Suprapubic skin (tissue), 4 donors: ENCODE measurements at regions not wholly inside any gene's neighbourhood (a gene's known extent, or its start where the extent isn't known, plus 50 kb on each side); places are given as distances from the start of the nearest gene placed in this dataset.

Source experiments
- DNase-seq, 2 donors: peaks; one replicate each; pipeline ENCODE4 v3.0.0-alpha.2; 2019; ENCODE audit warnings: low spot score in 2 of 2
- H3K27ac ChIP-seq: fragments of 200-600 bp; sonication (generic); one replicate; pipeline ENCODE4 v1.5.1; 2019
- H3K27me3 ChIP-seq: fragments of 200-600 bp; sonication (generic); one replicate; pipeline ENCODE4 v1.5.1; 2019
- H3K36me3 ChIP-seq: fragments of 200-600 bp; sonication (generic); one replicate; pipeline ENCODE4 v1.5.1; 2019
- H3K4me1 ChIP-seq: fragments of 200-600 bp; sonication (generic); one replicate; pipeline ENCODE4 v1.5.1; 2019
- H3K4me3 ChIP-seq: fragments of 200-600 bp; sonication (generic); one replicate; pipeline ENCODE4 v1.5.1; 2019; ENCODE audit warnings: mild to moderate bottlenecking
- H3K9me3 ChIP-seq: fragments of 200-600 bp; sonication (generic); one replicate; pipeline ENCODE4 v1.5.1; 2019
- CTCF ChIP-seq, 2 donors: fragments of 200-600 bp in 1 of 2; fragments of 450-650 bp in 1 of 2; sonication (generic) in 1 of 2; IDR thresholded peaks; one replicate each; pipeline ENCODE4 v1.5.1; 2016 to 2019; ENCODE audit warnings: antibody characterized with exemption in 2 of 2, mild to moderate bottlenecking in 1 of 2, moderate library complexity in 1 of 2
- EP300 ChIP-seq: sonication (generic); formaldehyde crosslinking; IDR thresholded peaks from one replicate; pipeline ENCODE4 v1.6.1; 2017; ENCODE audit warnings: antibody characterized with exemption
- POLR2A ChIP-seq, 2 donors: fragments of 450-650 bp; IDR thresholded peaks; one replicate each; pipeline ENCODE4 v1.6.1; 2017; ENCODE audit warnings: antibody characterized with exemption in 2 of 2, mild to moderate bottlenecking in 2 of 2, moderate library complexity in 2 of 2
- POLR2AphosphoS5 ChIP-seq, 3 donors: sonication (generic); formaldehyde crosslinking; IDR thresholded peaks; one replicate each; pipeline ENCODE4 v1.6.1; 2017; ENCODE audit warnings: antibody characterized with exemption in 3 of 3
- WGBS: methylation state at CpG from one replicate; pipeline ENCODE4 v1.1.5; 2018; 5-methylcytosine and 5-hydroxymethylcytosine counted together

- no peaks in the 10 kb centered on the region for H3K36me3 ChIP-seq
- TF ChIP-seq POLR2AphosphoS5 (IDR thresholded peaks at IDR 0.05) (no peak), POLR2A (IDR thresholded peaks at IDR 0.05) (no peak), EP300 (no peak), CTCF (IDR thresholded peaks at IDR 0.05) (no peak)
- H3K27me3 ChIP-seq = no peaks in the 10 kb centered on the region
- H3K4me3 ChIP-seq = no peak overlapping the region
- H3K27ac ChIP-seq = no peak overlapping the region
- no peaks in the 10 kb centered on the region for H3K9me3 ChIP-seq
- no peak for DNase-seq
- 97% methylated on average over 4 of the region's 4 CpGs for WGBS
- H3K4me1 ChIP-seq = no peaks in the 10 kb centered on the region
These were observed 610.2 kb downstream of the ANXA1 start for GRCh38 chr9:73761905-73762304.

GRCh38 chr9:73773896-73774295 lies 622.2 kb downstream of the ANXA1 start:
- 37% methylated on average over 1 of the region's 1 CpG for WGBS
- Histone ChIP-seq H3K27ac (no peak overlapping the region), H3K4me1 (no peaks in the 10 kb centered on the region), H3K36me3 (no peaks in the 10 kb centered on the region), H3K9me3 (no peaks in the 10 kb centered on the region), H3K4me3 (no peak overlapping the region), H3K27me3 (no peaks in the 10 kb centered on the region)
- no peak for TF ChIP-seq EP300
- no peak for TF ChIP-seq CTCF (IDR thresholded peaks at IDR 0.05)
- no peak for TF ChIP-seq POLR2AphosphoS5 (IDR thresholded peaks at IDR 0.05)
- no peak for TF ChIP-seq POLR2A (IDR thresholded peaks at IDR 0.05)
- no peak for DNase-seq

- no peak for DNase-seq
- no peaks in the 10 kb centered on the region for H3K4me1 ChIP-seq
- 56% methylated on average over 2 of the region's 2 CpGs for WGBS
- H3K9me3 ChIP-seq = no peaks in the 10 kb centered on the region
- H3K4me3 ChIP-seq = no peak overlapping the region
- H3K27me3 ChIP-seq = no peaks in the 10 kb centered on the region
- no peaks in the 10 kb centered on the region for H3K36me3 ChIP-seq
- TF ChIP-seq POLR2AphosphoS5 (IDR thresholded peaks at IDR 0.05) = no peak
- TF ChIP-seq EP300 = no peak
- TF ChIP-seq POLR2A (IDR thresholded peaks at IDR 0.05) = no peak
- no peak for TF ChIP-seq CTCF (IDR thresholded peaks at IDR 0.05)
- no peak overlapping the region for H3K27ac ChIP-seq
These were observed 624.1 kb downstream of the ANXA1 start for GRCh38 chr9:73775757-73776156.

GRCh38 chr9:73780916-73781315 lies 629.3 kb downstream of the ANXA1 start:
- Histone ChIP-seq H3K27ac (no peak overlapping the region), H3K9me3 (no peaks in the 10 kb centered on the region), H3K4me1 (no peaks in the 10 kb centered on the region), H3K27me3 (no peaks in the 10 kb centered on the region), H3K36me3 (no peaks in the 10 kb centered on the region), H3K4me3 (no peak overlapping the region)
- TF ChIP-seq POLR2A (IDR thresholded peaks at IDR 0.05) = no peak
- TF ChIP-seq EP300 = no peak
- no peak for TF ChIP-seq POLR2AphosphoS5 (IDR thresholded peaks at IDR 0.05)
- no peak for TF ChIP-seq CTCF (IDR thresholded peaks at IDR 0.05)
- no peak for DNase-seq

GRCh38 chr9:73782166-73782565 lies 630.5 kb downstream of the ANXA1 start:
- Histone ChIP-seq H3K36me3 (no peaks in the 10 kb centered on the region), H3K4me1 (no peaks in the 10 kb centered on the region), H3K27ac (no peak overlapping the region), H3K27me3 (no peaks in the 10 kb centered on the region), H3K9me3 (no peaks in the 10 kb centered on the region), H3K4me3 (no peak overlapping the region)
- WGBS = 58% methylated on average over 3 of the region's 3 CpGs
- no peak for DNase-seq
- no peak for TF ChIP-seq EP300
- TF ChIP-seq CTCF (IDR thresholded peaks at IDR 0.05) = no peak
- TF ChIP-seq POLR2A (IDR thresholded peaks at IDR 0.05) = no peak
- TF ChIP-seq POLR2AphosphoS5 (IDR thresholded peaks at IDR 0.05) = no peak
